WTC11 (cell line): ENCODE measurements at regions not wholly inside any gene's neighbourhood (a gene's known extent, or its start where the extent isn't known, plus 50 kb on each side); places are given as distances from the start of the nearest gene placed in this dataset.

ENCODE experiments used
- HMGA2 ChIP-seq: fragments of 250-450 bp; sonication (Bioruptor Pico); IDR thresholded peaks from 2 replicates; pipeline ENCODE4 v1.4.0; 2021; ENCODE audit warnings: mild to moderate bottlenecking, moderate library complexity
- KAT7 ChIP-seq: sonication (generic); formaldehyde crosslinking; IDR thresholded peaks from 2 replicates; pipeline ENCODE4 v1.8.1; 2023; ENCODE audit warnings: missing genetic modification reagents, mild to moderate bottlenecking, borderline replicate concordance
- TF ChIP-seq, protein P1 (sequence below): fragments of 200-600 bp; IDR thresholded peaks from 2 replicates; pipeline ENCODE4 v1.8.0; 2022; ENCODE audit warnings: antibody characterized with exemption
- TF ChIP-seq, protein P2 (sequence below): sonication (generic); formaldehyde crosslinking; IDR thresholded peaks from 2 replicates; pipeline ENCODE4 v1.8.1; 2022; ENCODE audit warnings: low read depth, mild to moderate bottlenecking, moderate library complexity, missing genetic modification reagents, borderline replicate concordance
- TF ChIP-seq, protein P3 (sequence below): sonication (generic); formaldehyde crosslinking; conservative IDR thresholded peaks from 2 replicates; pipeline ENCODE4 v1.8.1; 2022; ENCODE audit warnings: mild to moderate bottlenecking, missing genetic modification reagents
- TF ChIP-seq, protein P4 (sequence below): sonication (generic); formaldehyde crosslinking; IDR thresholded peaks from 2 replicates; pipeline ENCODE4 v1.8.1; 2023; ENCODE audit warnings: mild to moderate bottlenecking, missing genetic modification reagents

DNA sequence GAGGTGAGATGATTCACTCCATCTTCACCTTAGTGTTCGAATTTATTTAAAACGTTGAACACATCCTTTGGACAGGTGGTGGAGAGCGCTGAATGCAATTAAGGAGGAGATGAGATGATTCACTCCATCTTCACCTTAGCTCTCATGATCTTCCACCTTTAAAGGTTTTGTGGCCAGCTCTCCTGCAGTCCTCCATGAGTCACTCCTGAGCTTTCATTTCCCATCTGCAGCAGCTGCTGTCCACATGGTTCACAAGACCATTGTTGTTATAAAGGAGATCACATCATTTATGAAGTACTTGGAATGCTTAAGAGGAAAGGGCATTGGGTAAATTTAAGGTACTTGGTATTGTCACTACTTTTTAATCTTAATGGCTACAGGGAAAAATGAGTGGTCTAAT is 298.5 kb downstream of the PAX3 start:
- TF ChIP-seq, protein P1, sequence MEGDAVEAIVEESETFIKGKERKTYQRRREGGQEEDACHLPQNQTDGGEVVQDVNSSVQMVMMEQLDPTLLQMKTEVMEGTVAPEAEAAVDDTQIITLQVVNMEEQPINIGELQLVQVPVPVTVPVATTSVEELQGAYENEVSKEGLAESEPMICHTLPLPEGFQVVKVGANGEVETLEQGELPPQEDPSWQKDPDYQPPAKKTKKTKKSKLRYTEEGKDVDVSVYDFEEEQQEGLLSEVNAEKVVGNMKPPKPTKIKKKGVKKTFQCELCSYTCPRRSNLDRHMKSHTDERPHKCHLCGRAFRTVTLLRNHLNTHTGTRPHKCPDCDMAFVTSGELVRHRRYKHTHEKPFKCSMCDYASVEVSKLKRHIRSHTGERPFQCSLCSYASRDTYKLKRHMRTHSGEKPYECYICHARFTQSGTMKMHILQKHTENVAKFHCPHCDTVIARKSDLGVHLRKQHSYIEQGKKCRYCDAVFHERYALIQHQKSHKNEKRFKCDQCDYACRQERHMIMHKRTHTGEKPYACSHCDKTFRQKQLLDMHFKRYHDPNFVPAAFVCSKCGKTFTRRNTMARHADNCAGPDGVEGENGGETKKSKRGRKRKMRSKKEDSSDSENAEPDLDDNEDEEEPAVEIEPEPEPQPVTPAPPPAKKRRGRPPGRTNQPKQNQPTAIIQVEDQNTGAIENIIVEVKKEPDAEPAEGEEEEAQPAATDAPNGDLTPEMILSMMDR: no peak
- TF ChIP-seq KAT7 (no peak), HMGA2 (CRISPR knock-in tag) (no peak)
- TF ChIP-seq, protein P2, sequence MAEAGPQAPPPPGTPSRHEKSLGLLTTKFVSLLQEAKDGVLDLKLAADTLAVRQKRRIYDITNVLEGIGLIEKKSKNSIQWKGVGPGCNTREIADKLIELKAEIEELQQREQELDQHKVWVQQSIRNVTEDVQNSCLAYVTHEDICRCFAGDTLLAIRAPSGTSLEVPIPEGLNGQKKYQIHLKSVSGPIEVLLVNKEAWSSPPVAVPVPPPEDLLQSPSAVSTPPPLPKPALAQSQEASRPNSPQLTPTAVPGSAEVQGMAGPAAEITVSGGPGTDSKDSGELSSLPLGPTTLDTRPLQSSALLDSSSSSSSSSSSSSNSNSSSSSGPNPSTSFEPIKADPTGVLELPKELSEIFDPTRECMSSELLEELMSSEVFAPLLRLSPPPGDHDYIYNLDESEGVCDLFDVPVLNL (CRISPR knock-in tag): no peak
- TF ChIP-seq, protein P3, sequence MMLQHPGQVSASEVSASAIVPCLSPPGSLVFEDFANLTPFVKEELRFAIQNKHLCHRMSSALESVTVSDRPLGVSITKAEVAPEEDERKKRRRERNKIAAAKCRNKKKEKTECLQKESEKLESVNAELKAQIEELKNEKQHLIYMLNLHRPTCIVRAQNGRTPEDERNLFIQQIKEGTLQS (CRISPR knock-in tag): no peak
- TF ChIP-seq, protein P4, sequence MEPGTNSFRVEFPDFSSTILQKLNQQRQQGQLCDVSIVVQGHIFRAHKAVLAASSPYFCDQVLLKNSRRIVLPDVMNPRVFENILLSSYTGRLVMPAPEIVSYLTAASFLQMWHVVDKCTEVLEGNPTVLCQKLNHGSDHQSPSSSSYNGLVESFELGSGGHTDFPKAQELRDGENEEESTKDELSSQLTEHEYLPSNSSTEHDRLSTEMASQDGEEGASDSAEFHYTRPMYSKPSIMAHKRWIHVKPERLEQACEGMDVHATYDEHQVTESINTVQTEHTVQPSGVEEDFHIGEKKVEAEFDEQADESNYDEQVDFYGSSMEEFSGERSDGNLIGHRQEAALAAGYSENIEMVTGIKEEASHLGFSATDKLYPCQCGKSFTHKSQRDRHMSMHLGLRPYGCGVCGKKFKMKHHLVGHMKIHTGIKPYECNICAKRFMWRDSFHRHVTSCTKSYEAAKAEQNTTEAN: no peak
